ENCODE measurements at regions not wholly inside any gene's neighbourhood (a gene's known extent, or its start where the extent isn't known, plus 50 kb on each side); places are given as distances from the start of the nearest gene placed in this dataset.

DNA sequence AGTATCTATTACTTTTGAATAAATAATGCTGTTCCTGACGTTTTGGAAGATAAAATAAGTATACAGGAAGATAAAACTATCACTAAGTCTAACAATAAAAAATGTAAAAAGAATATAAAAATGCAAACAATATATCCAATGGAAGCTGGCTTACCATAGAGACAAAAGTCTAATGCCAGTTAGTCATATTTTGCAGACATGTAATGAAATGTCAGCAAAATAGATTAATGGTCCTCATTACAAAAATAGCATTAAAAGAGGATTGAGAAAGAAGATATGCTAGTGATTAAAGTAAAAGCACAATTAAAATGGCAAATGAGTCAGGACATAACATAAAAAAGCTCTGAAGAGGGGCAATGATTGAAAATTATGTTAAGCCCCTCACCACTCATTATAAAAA, 265.0 kb downstream of the MMUT start:
- TF ChIP-seq, protein P1, sequence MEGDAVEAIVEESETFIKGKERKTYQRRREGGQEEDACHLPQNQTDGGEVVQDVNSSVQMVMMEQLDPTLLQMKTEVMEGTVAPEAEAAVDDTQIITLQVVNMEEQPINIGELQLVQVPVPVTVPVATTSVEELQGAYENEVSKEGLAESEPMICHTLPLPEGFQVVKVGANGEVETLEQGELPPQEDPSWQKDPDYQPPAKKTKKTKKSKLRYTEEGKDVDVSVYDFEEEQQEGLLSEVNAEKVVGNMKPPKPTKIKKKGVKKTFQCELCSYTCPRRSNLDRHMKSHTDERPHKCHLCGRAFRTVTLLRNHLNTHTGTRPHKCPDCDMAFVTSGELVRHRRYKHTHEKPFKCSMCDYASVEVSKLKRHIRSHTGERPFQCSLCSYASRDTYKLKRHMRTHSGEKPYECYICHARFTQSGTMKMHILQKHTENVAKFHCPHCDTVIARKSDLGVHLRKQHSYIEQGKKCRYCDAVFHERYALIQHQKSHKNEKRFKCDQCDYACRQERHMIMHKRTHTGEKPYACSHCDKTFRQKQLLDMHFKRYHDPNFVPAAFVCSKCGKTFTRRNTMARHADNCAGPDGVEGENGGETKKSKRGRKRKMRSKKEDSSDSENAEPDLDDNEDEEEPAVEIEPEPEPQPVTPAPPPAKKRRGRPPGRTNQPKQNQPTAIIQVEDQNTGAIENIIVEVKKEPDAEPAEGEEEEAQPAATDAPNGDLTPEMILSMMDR (IDR thresholded peaks at IDR 0.05): no peak
- no peak for TF ChIP-seq POLR2A (IDR thresholded peaks at IDR 0.05)
